Naive thymus-derived CD4-positive, alpha-beta T cell (primary cell): ENCODE measurements at regions not wholly inside any gene's neighbourhood (a gene's known extent, or its start where the extent isn't known, plus 50 kb on each side); places are given as distances from the start of the nearest gene placed in this dataset.

ENCODE experiments used
- ATAC-seq: fragments of 150-1000 bp; cut with Tn5 transposase; 2 replicates; pipeline ENCODE4 v1.10.0; 2021; ENCODE audit warnings: mild to moderate bottlenecking, moderate library complexity
- CTCF ChIA-PET: fragments of 350-600 bp; sonication (Branson Sonifier 250); formaldehyde crosslinking; loops from one replicate; lab custom pipeline; 2021; ENCODE audit warnings: antibody characterized with exemption; lab: Charles Lee
- POLR2A ChIA-PET: fragments of 350-600 bp; sonication (Branson Sonifier 250); formaldehyde crosslinking; loops from one replicate; lab custom pipeline; 2021; ENCODE audit warnings: antibody characterized with exemption, inconsistent platforms; lab: Charles Lee
- DNase-seq, 9 donors: peaks; one replicate each; pipeline versions ENCODE4 v3.0.0 to v3.0.0-alpha.2; 2020 to 2022; ENCODE audit warnings: mixed read lengths in 1 of 9
- H3K27ac ChIP-seq: one replicate; pipeline ENCODE4 v1.7.0; 2013; ENCODE audit warnings: mild to moderate bottlenecking, low read depth, low read length, moderate library complexity
- H3K27me3 ChIP-seq, 2 donors: one replicate each; pipeline ENCODE4 v1.7.0; 2013; ENCODE audit warnings: low read length in 2 of 2, mild to moderate bottlenecking in 2 of 2, moderate library complexity in 2 of 2; ENCODE audit not compliant: control insufficient read depth in 2 of 2, insufficient read depth in 2 of 2
- H3K36me3 ChIP-seq, 3 experiments: 1 replicate in 2 of 3; 2 replicates in 1 of 3; pipeline ENCODE4 v1.7.0; 2013; ENCODE audit warnings: low read length in 3 of 3, mild to moderate bottlenecking in 3 of 3, moderate library complexity in 1 of 3; ENCODE audit not compliant: insufficient read depth in 3 of 3, control insufficient read depth in 2 of 3
- H3K4me1 ChIP-seq, 2 donors: one replicate each; pipeline ENCODE4 v1.7.0; 2013; ENCODE audit warnings: low read length in 2 of 2, mild to moderate bottlenecking in 2 of 2, moderate library complexity in 1 of 2; ENCODE audit not compliant: control insufficient read depth in 2 of 2, insufficient read depth in 2 of 2
- H3K4me3 ChIP-seq: 2 replicates; pipeline ENCODE4 v1.7.0; 2013; ENCODE audit warnings: mild to moderate bottlenecking, low read length
- H3K9me3 ChIP-seq, 3 experiments: 1 replicate in 2 of 3; 2 replicates in 1 of 3; pipeline ENCODE4 v1.7.0; 2013; ENCODE audit warnings: low read length in 3 of 3; ENCODE audit not compliant: control insufficient read depth in 2 of 3
- H3K27ac Mint-ChIP-seq, 9 donors: one replicate each; pipeline ENCODE4 v1.8.0; 2020 to 2022; ENCODE audit warnings: mixed read lengths in 9 of 9, mild to moderate bottlenecking in 8 of 9, moderate library complexity in 5 of 9, inconsistent platforms in 2 of 9
- H3K27me3 Mint-ChIP-seq, 5 donors: one replicate each; pipeline ENCODE4 v1.8.0; 2021 to 2022; ENCODE audit warnings: mixed read lengths in 5 of 5, mild to moderate bottlenecking in 1 of 5
- H3K36me3 Mint-ChIP-seq, 5 donors: one replicate each; pipeline ENCODE4 v1.8.0; 2020 to 2022; ENCODE audit warnings: mixed read lengths in 5 of 5, mild to moderate bottlenecking in 3 of 5, inconsistent platforms in 1 of 5
- H3K4me1 Mint-ChIP-seq, 7 donors: one replicate each; pipeline ENCODE4 v1.8.0; 2020 to 2022; ENCODE audit warnings: mixed read lengths in 7 of 7, mild to moderate bottlenecking in 3 of 7, inconsistent platforms in 1 of 7
- H3K4me3 Mint-ChIP-seq, 10 donors: one replicate each; pipeline ENCODE4 v1.8.0; 2020 to 2022; ENCODE audit warnings: mild to moderate bottlenecking in 10 of 10, mixed read lengths in 10 of 10, moderate library complexity in 6 of 10, inconsistent platforms in 2 of 10
- H3K9me3 Mint-ChIP-seq, 11 donors: one replicate each; pipeline ENCODE4 v1.8.0; 2020 to 2022; ENCODE audit warnings: mixed read lengths in 11 of 11, mild to moderate bottlenecking in 4 of 11, inconsistent platforms in 1 of 11, moderate library complexity in 1 of 11
- intact Hi-C, 2 donors: fragments of 100-400 bp; cut with micrococcal nuclease; formaldehyde crosslinking; loops; one replicate each; pipeline ENCODE4 v1.15.1; 2023

- H3K27ac ChIP-seq = no peak overlapping the region
- no peak overlapping the region for H3K4me3 ChIP-seq
- no peaks in the 10 kb centered on the region for H3K4me1 Mint-ChIP-seq
- H3K36me3 ChIP-seq = no peaks in the 10 kb centered on the region
- no peaks in the 10 kb centered on the region for H3K36me3 Mint-ChIP-seq
- H3K9me3 ChIP-seq = no peaks in the 10 kb centered on the region
- POLR2A ChIA-PET = no interaction called here
- no peak for ATAC-seq
- CTCF ChIA-PET = interaction anchor here (0.6 kb wide), 1 partner anchor 818 kb away, joined by 3 read pairs; no protein-coding TSS in a partner anchor
- no peaks in the 10 kb centered on the region for H3K27me3 ChIP-seq
- no peaks in the 10 kb centered on the region for H3K27me3 Mint-ChIP-seq
- no peak overlapping the region for H3K4me3 Mint-ChIP-seq
- H3K4me1 ChIP-seq = no peaks in the 10 kb centered on the region
- H3K27ac Mint-ChIP-seq = no peak overlapping the region
- H3K9me3 Mint-ChIP-seq = peaks cover 0 to 22% (median 4%) of the 10 kb centered on the region in 11 donors
- intact Hi-C loops = no loop called here
- no peak for DNase-seq
Observed at GRCh38 chr4:160026721-160027120, 923.8 kb downstream of the RAPGEF2 start.

DNA sequence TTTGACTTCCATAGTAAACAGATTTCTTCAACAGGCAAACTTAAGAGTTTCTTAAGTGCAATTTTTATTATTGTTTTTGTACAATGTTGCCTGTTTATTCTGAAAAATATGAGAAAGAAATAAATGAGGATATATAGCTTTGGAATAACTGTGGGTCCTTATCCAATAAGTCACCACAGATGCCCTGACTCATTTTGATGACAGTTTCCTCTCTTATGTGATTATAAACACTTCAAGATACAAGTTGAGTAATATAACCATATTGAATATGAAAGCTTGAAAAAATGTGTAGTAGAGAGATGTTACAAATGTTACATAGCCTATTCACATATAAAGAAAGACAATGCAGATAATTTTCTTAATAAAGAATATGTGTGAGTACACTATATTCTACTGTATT, 931.6 kb downstream of the RAPGEF2 start:
- DNase-seq = no peak
- H3K27me3 Mint-ChIP-seq = no peaks in the 10 kb centered on the region
- H3K4me1 Mint-ChIP-seq = no peaks in the 10 kb centered on the region
- no peak overlapping the region for H3K27ac Mint-ChIP-seq
- Histone ChIP-seq H3K4me3 (no peak overlapping the region), H3K27me3 (no peaks in the 10 kb centered on the region), H3K9me3 (no peaks in the 10 kb centered on the region), H3K36me3 (no peaks in the 10 kb centered on the region), H3K4me1 (no peaks in the 10 kb centered on the region), H3K27ac (no peak overlapping the region)
- H3K4me3 Mint-ChIP-seq = no peak overlapping the region
- POLR2A ChIA-PET = no interaction called here
- H3K36me3 Mint-ChIP-seq = no peaks in the 10 kb centered on the region
- CTCF ChIA-PET = no interaction called here
- no peak for ATAC-seq
- peaks cover 0 to 13% (median 1%) of the 10 kb centered on the region in 11 donors for H3K9me3 Mint-ChIP-seq
- intact Hi-C loops = no loop called here

DNA sequence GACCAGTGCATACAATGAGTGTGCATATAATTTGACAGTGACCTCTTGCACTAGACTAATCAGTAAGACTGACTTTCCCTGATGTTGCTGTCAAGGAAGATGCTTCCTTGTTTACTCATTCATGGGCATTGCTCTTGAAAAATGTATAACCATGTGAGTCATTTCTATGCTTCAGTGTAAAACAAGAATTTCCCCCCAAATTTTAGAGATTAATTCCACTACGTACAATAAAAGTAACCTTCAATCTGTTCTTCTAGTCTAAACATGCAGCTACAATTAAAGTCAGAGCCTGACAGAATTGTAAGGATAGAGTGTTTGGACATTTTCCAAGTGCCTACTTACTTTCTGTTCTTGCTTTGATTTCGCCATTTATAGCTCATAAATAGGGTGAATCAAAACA, 935.7 kb downstream of the RAPGEF2 start:
- Histone ChIP-seq H3K27ac (no peak overlapping the region), H3K4me1 (no peaks in the 10 kb centered on the region), H3K9me3 (no peaks in the 10 kb centered on the region), H3K36me3 (no peaks in the 10 kb centered on the region), H3K4me3 (no peak overlapping the region), H3K27me3 (no peaks in the 10 kb centered on the region)
- ATAC-seq (no peak), DNase-seq (no peak)
- no peaks in the 10 kb centered on the region for H3K4me1 Mint-ChIP-seq
- peaks cover 0 to 18% (median 6%) of the 10 kb centered on the region in 11 donors for H3K9me3 Mint-ChIP-seq
- H3K27me3 Mint-ChIP-seq = no peaks in the 10 kb centered on the region
- H3K36me3 Mint-ChIP-seq = no peaks in the 10 kb centered on the region
- CTCF ChIA-PET = no interaction called here
- no peak overlapping the region for H3K4me3 Mint-ChIP-seq
- intact Hi-C loops = no loop called here
- no peak overlapping the region for H3K27ac Mint-ChIP-seq
- POLR2A ChIA-PET = no interaction called here

GRCh38 chr4:160044693-160045092, 941.8 kb downstream of the RAPGEF2 start:
- H3K4me1 ChIP-seq = no peaks in the 10 kb centered on the region
- ChIA-PET POLR2A (no interaction called here), CTCF (no interaction called here)
- no peak for DNase-seq
- H3K4me3 ChIP-seq = no peak overlapping the region
- H3K4me1 Mint-ChIP-seq = no peaks in the 10 kb centered on the region
- H3K36me3 ChIP-seq = no peaks in the 10 kb centered on the region
- H3K27me3 Mint-ChIP-seq = no peaks in the 10 kb centered on the region
- no peak for ATAC-seq
- intact Hi-C loops = loop anchor here in 1 of 2 donors (10.0 kb wide), 1 partner anchor 60 kb away; no protein-coding TSS in a partner anchor
- H3K27ac ChIP-seq = no peak overlapping the region
- peaks cover 6 to 36% (median 14%) of the 10 kb centered on the region in 11 donors for H3K9me3 Mint-ChIP-seq
- H3K9me3 ChIP-seq = no peaks in the 10 kb centered on the region
- no peak overlapping the region for H3K4me3 Mint-ChIP-seq
- H3K27me3 ChIP-seq = no peaks in the 10 kb centered on the region
- H3K36me3 Mint-ChIP-seq = no peaks in the 10 kb centered on the region
- no peak overlapping the region for H3K27ac Mint-ChIP-seq

DNA sequence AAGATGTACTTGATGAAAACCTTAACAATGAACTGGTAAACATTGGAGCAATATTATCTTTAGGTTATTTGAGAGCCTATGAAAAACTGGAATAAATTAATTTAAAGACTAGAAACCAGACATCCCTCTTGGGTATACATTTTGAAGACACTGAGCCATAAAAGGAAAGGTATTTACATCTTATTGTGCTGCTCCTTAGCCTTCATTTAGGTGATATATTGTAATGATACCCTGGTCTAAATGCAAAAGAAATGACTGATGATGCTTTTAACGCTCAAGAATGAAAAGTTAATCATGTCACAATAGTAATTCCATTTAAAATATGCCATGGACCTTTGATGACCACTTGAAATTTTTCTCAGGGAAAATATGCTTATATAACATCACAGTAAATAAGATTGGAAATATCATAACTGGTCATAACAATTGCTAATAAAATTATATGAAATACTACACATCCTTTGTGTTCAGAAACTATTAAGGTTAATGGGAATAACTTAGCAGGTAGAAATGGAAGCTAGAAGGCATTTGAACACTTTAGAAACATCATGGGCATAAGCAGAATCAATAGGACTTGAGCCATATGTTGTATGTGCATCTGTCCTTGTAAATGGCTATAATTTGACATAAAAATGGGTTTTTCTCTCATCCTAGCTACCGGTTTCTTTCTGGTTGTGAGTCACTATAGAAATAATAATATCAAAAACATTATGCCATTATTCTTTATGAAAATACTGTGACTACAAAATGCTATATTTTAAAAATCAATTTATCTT, 979.7 kb downstream of the RAPGEF2 start:
- H3K27me3 Mint-ChIP-seq = no peaks in the 10 kb centered on the region
- no peaks in the 10 kb centered on the region for H3K27me3 ChIP-seq
- ATAC-seq = no peak
- H3K36me3 ChIP-seq = no peaks in the 10 kb centered on the region
- no peaks in the 10 kb centered on the region for H3K4me1 ChIP-seq
- intact Hi-C loops = no loop called here
- no peak overlapping the region for H3K4me3 Mint-ChIP-seq
- H3K9me3 ChIP-seq = no peaks in the 10 kb centered on the region
- no peak overlapping the region for H3K27ac Mint-ChIP-seq
- peaks cover 1 to 19% (median 9%) of the 10 kb centered on the region in 11 donors for H3K9me3 Mint-ChIP-seq
- ChIA-PET POLR2A (no interaction called here), CTCF (no interaction called here)
- no peak overlapping the region for H3K27ac ChIP-seq
- peaks cover 0 to 2% (median 0%) of the 10 kb centered on the region in 7 donors for H3K4me1 Mint-ChIP-seq
- no peak for DNase-seq
- no peak overlapping the region for H3K4me3 ChIP-seq
- no peaks in the 10 kb centered on the region for H3K36me3 Mint-ChIP-seq

GRCh38 chr4:160091631-160092030, 988.8 kb downstream of the RAPGEF2 start:
- Histone ChIP-seq H3K9me3 (no peaks in the 10 kb centered on the region), H3K4me1 (no peaks in the 10 kb centered on the region)
- no peaks in the 10 kb centered on the region for H3K36me3 Mint-ChIP-seq

GRCh38 chr4:160100316-160100715, 997.4 kb downstream of the RAPGEF2 start:
- Mint-ChIP-seq H3K4me3 (no peak overlapping the region), H3K9me3 (peaks cover 0 to 13% (median 5%) of the 10 kb centered on the region in 11 donors), H3K27ac (no peak overlapping the region), H3K36me3 (no peaks in the 10 kb centered on the region), H3K27me3 (no peaks in the 10 kb centered on the region), H3K4me1 (no peaks in the 10 kb centered on the region)
- Histone ChIP-seq H3K27ac (no peak overlapping the region), H3K36me3 (no peaks in the 10 kb centered on the region), H3K9me3 (no peaks in the 10 kb centered on the region), H3K27me3 (no peaks in the 10 kb centered on the region), H3K4me1 (no peaks in the 10 kb centered on the region), H3K4me3 (no peak overlapping the region)
- ATAC-seq = no peak
- DNase-seq = no peak
- ChIA-PET POLR2A (no interaction called here), CTCF (no interaction called here)
- intact Hi-C loops = loop anchor here in 1 of 2 donors (10.0 kb wide), 1 partner anchor 56 kb away; no protein-coding TSS in a partner anchor

More at GRCh38 chr4:160091631-160092030, 988.8 kb downstream of the RAPGEF2 start:
- CTCF ChIA-PET = no interaction called here
- Histone ChIP-seq H3K27me3 (no peaks in the 10 kb centered on the region), H3K36me3 (no peaks in the 10 kb centered on the region), H3K4me3 (no peak overlapping the region), H3K27ac (no peak overlapping the region)
- no peak overlapping the region for H3K27ac Mint-ChIP-seq
- no peaks in the 10 kb centered on the region for H3K27me3 Mint-ChIP-seq
- POLR2A ChIA-PET = no interaction called here
- intact Hi-C loops = no loop called here
- peaks cover 3 to 53% (median 11%) of the 10 kb centered on the region in 11 donors for H3K9me3 Mint-ChIP-seq
- no peak for ATAC-seq
- no peak overlapping the region for H3K4me3 Mint-ChIP-seq
- DNase-seq = no peak
- no peaks in the 10 kb centered on the region for H3K4me1 Mint-ChIP-seq
